Osteoblast (primary cell): ENCODE measurements at regions not wholly inside any gene's neighbourhood (a gene's known extent, or its start where the extent isn't known, plus 50 kb on each side); places are given as distances from the start of the nearest gene placed in this dataset.
"Not testable (repeated sequence)": the region's sequence is repeated elsewhere in the genome, so short reads cannot be mapped to it uniquely, and the experiment has no call there.

Experiments
- DNase-seq: peaks from one replicate; pipeline ENCODE4 v3.0.0; 2011; ENCODE audit warnings: low spot score, mixed read lengths; ENCODE audit not compliant: insufficient read length; ENCODE audit errors: missing footprints
- H2AFZ ChIP-seq: 2 replicates; pipeline ENCODE4 v1.6.0; 2011; ENCODE audit warnings: mild to moderate bottlenecking, low read length
- H3K27ac ChIP-seq: 2 replicates; pipeline ENCODE4 v1.5.1; 2011; ENCODE audit warnings: mild to moderate bottlenecking, low read depth, low read length, moderate library complexity
- H3K27me3 ChIP-seq: 2 replicates; pipeline ENCODE4 v1.6.0; 2012; ENCODE audit warnings: mild to moderate bottlenecking, control low read depth, inconsistent platforms, low read length, moderate library complexity; ENCODE audit not compliant: insufficient read depth
- H3K36me3 ChIP-seq: 2 replicates; pipeline ENCODE4 v1.5.1; 2011; ENCODE audit warnings: mild to moderate bottlenecking, low read length, control low read depth, moderate library complexity; ENCODE audit not compliant: insufficient read depth
- H3K4me1 ChIP-seq: 2 replicates; pipeline ENCODE4 v1.5.1; 2011; ENCODE audit warnings: mild to moderate bottlenecking, low read length, control low read depth, moderate library complexity; ENCODE audit not compliant: insufficient read depth
- H3K4me2 ChIP-seq: 2 replicates; pipeline ENCODE4 v1.6.0; 2011; ENCODE audit warnings: mild to moderate bottlenecking, low read length; ENCODE audit not compliant: insufficient read depth
- H3K4me3 ChIP-seq: fragments of 200-600 bp; sonication (generic); 3 replicates; pipeline ENCODE4 v1.5.1; 2012; ENCODE audit warnings: mild to moderate bottlenecking, low read length, inconsistent platforms; ENCODE audit not compliant: insufficient read depth
- H3K79me2 ChIP-seq: 2 replicates; pipeline ENCODE4 v1.6.0; 2012; ENCODE audit warnings: mild to moderate bottlenecking, low read length, control low read depth, inconsistent platforms; ENCODE audit not compliant: insufficient read depth
- H3K9me3 ChIP-seq: 2 replicates; pipeline ENCODE4 v1.5.1; 2011; ENCODE audit warnings: low read depth, low read length, control low read depth
- H4K20me1 ChIP-seq: 2 replicates; pipeline ENCODE4 v1.6.0; 2012; ENCODE audit warnings: mild to moderate bottlenecking, low read length, control low read depth; ENCODE audit not compliant: insufficient read depth
- TF ChIP-seq, protein P1 (sequence below): IDR thresholded peaks from 2 replicates; pipeline ENCODE4 v1.5.1; 2011; ENCODE audit warnings: mild to moderate bottlenecking, low read depth, low read length, moderate library complexity; ENCODE audit errors: extremely low read depth

DNA sequence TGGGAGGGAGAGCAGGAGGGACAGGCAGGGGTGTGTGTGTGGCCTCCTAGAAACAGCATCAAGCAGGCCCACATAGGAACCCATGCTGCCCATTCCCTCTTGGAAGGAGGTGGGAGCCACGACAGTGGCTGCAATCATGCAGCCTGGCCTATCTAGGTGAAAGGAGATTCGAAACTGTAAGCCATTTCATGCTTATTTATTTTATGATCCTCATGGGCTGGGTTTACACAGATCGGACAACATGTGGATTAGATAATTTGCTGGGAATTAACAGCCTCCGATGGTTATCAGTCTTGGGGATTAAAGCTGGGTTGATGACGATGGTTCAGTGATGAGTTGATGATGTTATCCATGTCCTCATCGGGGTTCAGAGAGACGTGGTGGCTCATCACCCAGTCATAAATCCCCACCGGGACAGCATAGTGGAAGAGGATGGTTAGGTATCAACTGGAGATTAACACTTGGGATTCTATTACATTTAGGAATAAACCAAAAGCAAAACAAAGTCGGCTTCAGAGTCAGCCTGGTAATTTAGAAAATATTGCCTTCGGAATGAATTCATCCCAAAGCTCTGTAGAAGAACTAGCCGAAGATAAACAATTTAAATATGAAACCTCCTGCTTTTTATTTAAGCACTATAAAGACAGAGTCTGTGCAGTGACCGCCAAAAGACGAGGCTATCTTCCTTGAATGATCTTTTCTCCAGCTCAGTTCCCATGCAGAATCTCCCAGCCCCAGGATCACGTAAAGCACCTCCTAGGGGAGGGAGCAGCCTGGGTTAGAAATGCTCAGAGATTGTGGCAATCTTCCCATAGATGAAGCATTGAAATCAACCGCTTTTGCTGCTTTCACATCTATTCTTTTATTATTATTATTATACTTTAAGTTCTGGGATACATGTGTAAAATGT, 252.8 kb downstream of the FOXD2 start:
- Histone ChIP-seq H3K36me3 (no peaks in the 10 kb centered on the region), H2AFZ (no peak overlapping the region), H3K79me2 (no peaks in the 10 kb centered on the region), H3K27me3 (peaks cover 7% of the 10 kb centered on the region), H4K20me1 (no peaks in the 10 kb centered on the region), H3K4me2 (no peak overlapping the region), H3K4me3 (no peak overlapping the region), H3K27ac (no peak overlapping the region), H3K9me3 (no peaks in the 10 kb centered on the region), H3K4me1 (no peaks in the 10 kb centered on the region)
- TF ChIP-seq, protein P1, sequence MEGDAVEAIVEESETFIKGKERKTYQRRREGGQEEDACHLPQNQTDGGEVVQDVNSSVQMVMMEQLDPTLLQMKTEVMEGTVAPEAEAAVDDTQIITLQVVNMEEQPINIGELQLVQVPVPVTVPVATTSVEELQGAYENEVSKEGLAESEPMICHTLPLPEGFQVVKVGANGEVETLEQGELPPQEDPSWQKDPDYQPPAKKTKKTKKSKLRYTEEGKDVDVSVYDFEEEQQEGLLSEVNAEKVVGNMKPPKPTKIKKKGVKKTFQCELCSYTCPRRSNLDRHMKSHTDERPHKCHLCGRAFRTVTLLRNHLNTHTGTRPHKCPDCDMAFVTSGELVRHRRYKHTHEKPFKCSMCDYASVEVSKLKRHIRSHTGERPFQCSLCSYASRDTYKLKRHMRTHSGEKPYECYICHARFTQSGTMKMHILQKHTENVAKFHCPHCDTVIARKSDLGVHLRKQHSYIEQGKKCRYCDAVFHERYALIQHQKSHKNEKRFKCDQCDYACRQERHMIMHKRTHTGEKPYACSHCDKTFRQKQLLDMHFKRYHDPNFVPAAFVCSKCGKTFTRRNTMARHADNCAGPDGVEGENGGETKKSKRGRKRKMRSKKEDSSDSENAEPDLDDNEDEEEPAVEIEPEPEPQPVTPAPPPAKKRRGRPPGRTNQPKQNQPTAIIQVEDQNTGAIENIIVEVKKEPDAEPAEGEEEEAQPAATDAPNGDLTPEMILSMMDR, result no peak
- no peak for DNase-seq

DNA sequence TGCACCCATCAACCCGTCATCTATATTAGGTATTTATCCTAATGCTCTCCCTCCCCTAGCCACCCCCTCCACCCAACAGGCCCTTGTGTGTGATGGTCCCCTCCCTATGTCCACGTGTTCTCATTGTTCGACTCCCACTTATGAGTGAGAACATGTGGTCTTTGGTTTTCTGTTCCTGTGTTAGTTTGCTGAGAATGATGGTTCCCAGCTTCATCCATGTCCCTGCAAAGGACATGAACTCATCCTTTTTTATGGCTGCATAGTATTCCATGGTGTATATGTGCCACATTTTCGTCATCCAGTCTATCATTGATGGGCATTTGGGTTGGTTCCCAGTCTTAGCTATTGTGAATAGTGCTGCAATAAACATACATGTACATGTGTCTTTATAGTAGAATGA, 253.4 kb downstream of the FOXD2 start:
- not testable (repeated sequence) for H3K4me1 ChIP-seq, H3K9me3 ChIP-seq, H3K27ac ChIP-seq, H4K20me1 ChIP-seq, H3K4me3 ChIP-seq, H3K79me2 ChIP-seq, DNase-seq, H3K36me3 ChIP-seq, H3K27me3 ChIP-seq, H2AFZ ChIP-seq, H3K4me2 ChIP-seq

DNA sequence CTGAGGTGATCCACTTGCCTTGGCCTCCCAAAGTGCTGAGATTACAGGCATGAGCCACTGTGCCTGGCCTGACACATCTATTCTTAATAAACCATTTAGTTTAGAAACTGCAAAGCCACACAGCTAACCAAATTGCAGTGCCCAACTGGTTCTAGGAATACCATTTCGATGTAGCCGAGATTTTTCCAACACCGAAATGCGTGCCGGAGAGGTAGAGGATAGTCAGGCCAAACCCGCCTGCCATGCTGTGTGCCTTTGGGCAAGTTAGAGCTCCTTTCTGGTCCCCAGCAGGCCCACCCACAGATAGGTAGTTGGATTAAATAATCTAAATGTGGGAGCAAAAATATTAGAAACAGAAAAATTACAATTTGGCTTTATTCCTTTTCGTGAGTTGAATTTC, 254.4 kb downstream of the FOXD2 start:
- DNase-seq, result no peak
- H2AFZ ChIP-seq, result no peak overlapping the region
- peaks cover 5% of the 10 kb centered on the region for H3K27me3 ChIP-seq
- no peaks in the 10 kb centered on the region for H4K20me1 ChIP-seq
- TF ChIP-seq, protein P1, result no peak
- H3K4me1 ChIP-seq, result no peaks in the 10 kb centered on the region
- no peak overlapping the region for H3K27ac ChIP-seq
- no peak overlapping the region for H3K4me2 ChIP-seq
- no peaks in the 10 kb centered on the region for H3K9me3 ChIP-seq
- no peaks in the 10 kb centered on the region for H3K79me2 ChIP-seq
- H3K36me3 ChIP-seq, result no peaks in the 10 kb centered on the region
- no peak overlapping the region for H3K4me3 ChIP-seq

DNA sequence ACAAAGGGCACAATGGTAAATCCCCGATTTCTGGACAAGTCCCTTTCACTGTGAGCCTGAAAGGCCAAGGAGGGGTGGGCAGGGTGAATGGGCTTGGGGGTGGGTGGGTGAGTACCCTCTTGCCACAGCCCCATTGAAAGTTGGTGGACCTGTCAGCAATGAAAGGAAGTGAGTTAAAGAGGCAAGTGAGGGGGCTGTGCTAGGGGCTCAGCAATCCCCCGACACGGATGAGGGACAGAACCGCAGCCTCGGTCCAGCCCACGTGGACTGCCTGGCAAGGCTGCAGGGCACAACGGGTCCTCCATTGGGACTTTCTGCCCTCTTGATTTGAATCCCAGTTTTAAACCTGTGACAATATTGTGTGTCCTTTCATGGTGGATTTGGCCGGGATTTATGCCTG, 255.3 kb downstream of the FOXD2 start:
- Histone ChIP-seq H3K9me3 (no peaks in the 10 kb centered on the region), H3K27me3 (peaks cover 4% of the 10 kb centered on the region), H3K4me1 (no peaks in the 10 kb centered on the region), H3K4me2 (no peak overlapping the region), H4K20me1 (no peaks in the 10 kb centered on the region), H3K36me3 (no peaks in the 10 kb centered on the region), H3K4me3 (no peak overlapping the region), H3K79me2 (no peaks in the 10 kb centered on the region), H3K27ac (no peak overlapping the region), H2AFZ (no peak overlapping the region)
- no peak for DNase-seq
- TF ChIP-seq, protein P1, result no peak
